ENCODE measurements at regions not wholly inside any gene's neighbourhood (a gene's known extent, or its start where the extent isn't known, plus 50 kb on each side); places are given as distances from the start of the nearest gene placed in this dataset.

DNA sequence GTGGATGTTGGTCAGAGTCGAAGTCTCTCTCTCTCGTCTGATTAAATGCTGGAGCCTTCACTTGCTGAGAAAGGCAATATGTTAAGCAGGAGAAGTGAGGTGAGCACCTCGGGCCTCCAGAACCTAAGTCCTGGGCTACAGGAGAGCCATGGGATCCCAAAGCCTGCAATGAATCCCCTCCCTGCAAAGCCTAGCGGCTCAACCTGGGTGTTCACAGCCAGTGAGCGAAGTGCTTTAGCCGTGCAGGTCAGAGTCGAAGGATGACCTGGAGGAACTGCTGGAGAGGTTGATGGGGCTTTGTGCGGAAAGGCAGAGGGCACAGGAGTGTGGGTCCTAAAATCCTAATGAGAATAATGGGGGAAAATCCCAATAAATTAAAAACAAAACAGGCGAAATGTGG, 267.8 kb downstream of the ENGASE start:
- Mint-ChIP-seq H3K9me3 (peaks cover 3% of the 10 kb centered on the region), H3K4me1 (ENCODE audit: low read depth) (no peaks in the 10 kb centered on the region), H3K27me3 (peaks cover 15% of the 10 kb centered on the region), H3K4me3 (no peak overlapping the region), H3K36me3 (ENCODE audit: low read depth) (no peaks in the 10 kb centered on the region), H3K27ac (no peak overlapping the region)
- TF ChIP-seq, protein P1, sequence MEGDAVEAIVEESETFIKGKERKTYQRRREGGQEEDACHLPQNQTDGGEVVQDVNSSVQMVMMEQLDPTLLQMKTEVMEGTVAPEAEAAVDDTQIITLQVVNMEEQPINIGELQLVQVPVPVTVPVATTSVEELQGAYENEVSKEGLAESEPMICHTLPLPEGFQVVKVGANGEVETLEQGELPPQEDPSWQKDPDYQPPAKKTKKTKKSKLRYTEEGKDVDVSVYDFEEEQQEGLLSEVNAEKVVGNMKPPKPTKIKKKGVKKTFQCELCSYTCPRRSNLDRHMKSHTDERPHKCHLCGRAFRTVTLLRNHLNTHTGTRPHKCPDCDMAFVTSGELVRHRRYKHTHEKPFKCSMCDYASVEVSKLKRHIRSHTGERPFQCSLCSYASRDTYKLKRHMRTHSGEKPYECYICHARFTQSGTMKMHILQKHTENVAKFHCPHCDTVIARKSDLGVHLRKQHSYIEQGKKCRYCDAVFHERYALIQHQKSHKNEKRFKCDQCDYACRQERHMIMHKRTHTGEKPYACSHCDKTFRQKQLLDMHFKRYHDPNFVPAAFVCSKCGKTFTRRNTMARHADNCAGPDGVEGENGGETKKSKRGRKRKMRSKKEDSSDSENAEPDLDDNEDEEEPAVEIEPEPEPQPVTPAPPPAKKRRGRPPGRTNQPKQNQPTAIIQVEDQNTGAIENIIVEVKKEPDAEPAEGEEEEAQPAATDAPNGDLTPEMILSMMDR (IDR thresholded peaks at IDR 0.05) = no peak
- CTCF ChIA-PET = no interaction called here
- intact Hi-C loops (cut with micrococcal nuclease) = no loop called here
- ATAC-seq (no peak), DNase-seq (no peak)
- POLR2A ChIA-PET = no interaction called here

DNA sequence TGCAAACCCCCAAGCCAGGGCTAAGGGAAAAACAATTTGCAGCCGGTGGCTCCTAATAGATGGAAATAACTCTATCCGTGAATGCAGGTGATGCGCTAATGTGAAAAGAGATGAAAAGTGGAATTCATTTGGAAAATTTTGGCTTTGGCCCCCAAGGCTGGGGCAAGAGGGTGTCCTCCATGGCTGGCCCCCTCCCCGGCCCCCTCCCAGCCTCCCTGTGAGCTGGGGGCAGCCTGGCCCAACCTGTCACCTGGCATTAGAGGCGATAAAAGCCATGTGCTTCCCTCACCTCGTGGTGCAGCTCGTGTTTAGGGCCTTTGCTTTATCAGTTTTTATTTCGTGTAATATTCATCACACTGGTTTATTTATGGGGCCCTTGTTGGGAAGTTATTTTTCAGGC, 267.2 kb downstream of the ENGASE start:
- peaks cover 15% of the 10 kb centered on the region for H3K27me3 Mint-ChIP-seq
- H3K36me3 Mint-ChIP-seq (ENCODE audit: low read depth) = no peaks in the 10 kb centered on the region
- intact Hi-C loops (cut with micrococcal nuclease) = no loop called here
- no peak overlapping the region for H3K27ac Mint-ChIP-seq
- TF ChIP-seq, protein P1 (IDR thresholded peaks at IDR 0.05) = no peak
- H3K9me3 Mint-ChIP-seq = peaks cover 3% of the 10 kb centered on the region
- ChIA-PET CTCF (no interaction called here), POLR2A (no interaction called here)
- DNase-seq (no peak), ATAC-seq (no peak)
- H3K4me3 Mint-ChIP-seq = no peak overlapping the region
- H3K4me1 Mint-ChIP-seq (ENCODE audit: low read depth) = no peaks in the 10 kb centered on the region

DNA sequence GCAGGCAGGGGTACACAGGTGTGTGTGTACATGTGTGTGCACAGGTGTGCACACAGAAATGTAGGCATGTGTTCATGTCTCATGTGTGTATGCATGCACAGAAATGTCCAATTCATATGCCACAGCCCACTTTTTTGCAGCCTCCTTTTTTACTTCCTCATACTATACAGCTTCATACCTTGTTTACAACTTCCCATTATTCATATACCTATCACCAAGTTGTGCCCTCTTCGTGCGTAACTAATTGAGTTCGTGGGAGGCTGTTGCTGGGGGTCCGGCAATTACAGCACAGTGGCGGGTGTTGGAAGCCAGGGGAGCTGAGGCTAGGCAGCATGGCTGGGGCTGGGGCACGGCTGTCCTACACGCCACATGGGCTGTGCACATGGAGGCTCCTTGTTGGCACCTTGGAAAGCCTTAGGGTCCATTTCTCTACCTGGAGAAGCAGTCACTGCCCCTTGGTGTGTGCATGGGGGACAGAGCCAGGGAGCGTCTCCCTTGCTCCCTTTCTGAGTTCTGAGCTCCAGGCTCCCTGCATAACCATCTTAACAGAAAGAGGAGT, 266.7 kb downstream of the ENGASE start:
- CTCF ChIA-PET = no interaction called here
- intact Hi-C loops (cut with micrococcal nuclease) = no loop called here
- DNase-seq (no peak), ATAC-seq (no peak)
- Mint-ChIP-seq H3K27me3 (peaks cover 11% of the 10 kb centered on the region), H3K36me3 (ENCODE audit: low read depth) (no peaks in the 10 kb centered on the region), H3K4me1 (ENCODE audit: low read depth) (no peaks in the 10 kb centered on the region), H3K4me3 (no peak overlapping the region), H3K9me3 (peaks cover 3% of the 10 kb centered on the region), H3K27ac (no peak overlapping the region)
- TF ChIP-seq, protein P1 (IDR thresholded peaks at IDR 0.05) = no peak
- POLR2A ChIA-PET = no interaction called here

DNA sequence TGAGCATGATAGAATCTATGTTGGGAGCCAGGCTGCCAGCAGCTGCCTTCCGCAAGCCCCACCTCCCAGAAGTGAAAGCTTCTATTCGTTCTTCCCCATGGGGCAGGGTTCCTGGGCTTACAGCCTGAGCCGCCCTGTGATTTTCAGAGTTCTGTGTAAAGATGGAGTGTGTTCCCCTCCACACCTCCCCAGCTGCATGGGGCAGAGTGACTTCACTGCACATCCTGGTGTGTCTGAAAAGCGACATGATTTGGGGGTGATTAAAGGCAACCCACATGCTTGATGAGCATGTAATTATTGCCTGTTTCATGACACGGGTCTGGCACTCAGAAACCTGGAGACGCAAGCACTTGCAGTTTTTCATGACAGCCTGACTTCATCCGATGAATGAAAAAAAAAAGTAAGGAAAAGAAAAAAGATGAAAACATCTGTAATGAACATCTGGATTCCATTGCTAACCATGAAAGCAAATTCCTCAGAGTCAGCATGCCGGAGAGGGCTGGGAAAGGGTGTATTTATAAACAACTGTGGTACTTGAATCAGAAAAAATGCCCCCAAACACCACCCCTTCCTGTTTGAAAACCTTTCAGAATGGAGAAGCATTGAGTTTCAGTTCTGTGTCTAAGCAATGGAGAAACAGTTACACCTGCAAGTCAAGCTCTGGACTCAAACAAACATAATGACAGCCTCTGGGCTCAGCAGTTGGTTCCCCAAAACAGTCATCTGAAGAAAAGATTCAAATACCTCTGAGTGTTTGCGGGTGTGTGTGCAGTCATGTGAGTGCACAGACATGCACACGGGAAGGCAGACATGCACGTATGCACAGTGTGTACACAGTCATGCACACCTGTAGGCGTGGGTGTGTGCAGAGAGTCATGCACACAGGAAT, 266.0 kb downstream of the ENGASE start:
- no peak overlapping the region for H3K27ac Mint-ChIP-seq
- peaks cover 3% of the 10 kb centered on the region for H3K9me3 Mint-ChIP-seq
- ATAC-seq = no peak
- intact Hi-C loops (cut with micrococcal nuclease) = no loop called here
- ChIA-PET POLR2A (no interaction called here), CTCF (no interaction called here)
- H3K36me3 Mint-ChIP-seq (ENCODE audit: low read depth) = no peaks in the 10 kb centered on the region
- peaks cover 9% of the 10 kb centered on the region for H3K27me3 Mint-ChIP-seq
- DNase-seq = no peak
- H3K4me3 Mint-ChIP-seq = no peak overlapping the region
- TF ChIP-seq, protein P1 (IDR thresholded peaks at IDR 0.05) = no peak
- no peaks in the 10 kb centered on the region for H3K4me1 Mint-ChIP-seq (ENCODE audit: low read depth)

DNA sequence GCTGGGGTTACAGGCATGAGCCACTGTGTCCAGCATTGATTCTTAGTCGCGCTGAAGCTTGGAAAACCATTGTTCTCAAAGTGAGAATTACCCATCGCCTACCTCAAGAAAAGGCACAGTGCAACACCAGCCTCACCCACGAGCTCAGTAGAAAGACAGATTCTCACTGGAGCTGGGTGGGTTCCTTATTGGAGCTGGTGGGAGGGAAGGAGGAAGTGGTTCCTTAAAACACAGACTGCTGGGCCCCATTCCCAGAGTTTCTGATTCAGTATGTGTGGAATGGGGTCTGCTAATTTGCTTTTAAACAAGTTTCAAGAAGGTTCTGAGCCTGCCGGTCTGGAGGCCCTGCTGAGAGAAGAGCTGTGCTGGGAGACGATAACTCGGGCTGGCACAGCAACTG, 264.7 kb downstream of the ENGASE start:
- TF ChIP-seq, protein P1 (IDR thresholded peaks at IDR 0.05) = no peak
- Mint-ChIP-seq H3K27ac (no peak overlapping the region), H3K9me3 (no peaks in the 10 kb centered on the region), H3K4me3 (no peak overlapping the region), H3K36me3 (ENCODE audit: low read depth) (no peaks in the 10 kb centered on the region), H3K4me1 (ENCODE audit: low read depth) (no peaks in the 10 kb centered on the region), H3K27me3 (peaks cover 4% of the 10 kb centered on the region)
- ChIA-PET POLR2A (no interaction called here), CTCF (no interaction called here)
- DNase-seq (no peak), ATAC-seq (no peak)
- intact Hi-C loops (cut with micrococcal nuclease) = no loop called here
